Fibroblast of villous mesenchyme (primary cell): ENCODE measurements at regions not wholly inside any gene's neighbourhood (a gene's known extent, or its start where the extent isn't known, plus 50 kb on each side); places are given as distances from the start of the nearest gene placed in this dataset.

Source experiments
- DNase-seq: peaks from one replicate; pipeline ENCODE4 v3.0.0-alpha.2; 2010; ENCODE audit warnings: low read depth
- H3K4me3 ChIP-seq: 2 replicates; pipeline ENCODE4 v1.5.1; 2011; ENCODE audit warnings: low read depth, mild to moderate bottlenecking, low read length
- CTCF ChIP-seq: IDR thresholded peaks from 2 replicates; pipeline ENCODE4 v1.5.1; 2012; ENCODE audit warnings: low read depth, mild to moderate bottlenecking, low read length; ENCODE audit not compliant: insufficient read depth

- no peak for DNase-seq
- TF ChIP-seq CTCF: no peak
- H3K4me3 ChIP-seq: no peak overlapping the region
Measured at GRCh38 chr2:188665727-188666304, 308.4 kb upstream of the COL3A1 start.

- no peak for DNase-seq
- TF ChIP-seq CTCF: no peak
- no peak overlapping the region for H3K4me3 ChIP-seq
Measured at GRCh38 chr2:188666503-188666902, 307.7 kb upstream of the COL3A1 start.

- no peak for TF ChIP-seq CTCF
- DNase-seq: peak; percentile 92
- no peak overlapping the region for H3K4me3 ChIP-seq
Measured at GRCh38 chr2:188668017-188668680, 306.0 kb upstream of the COL3A1 start.

GRCh38 chr2:188675391-188676009 is 298.7 kb upstream of the COL3A1 start:
- TF ChIP-seq CTCF: no peak
- peak; percentile 55 for DNase-seq
- no peak overlapping the region for H3K4me3 ChIP-seq

- no peak for TF ChIP-seq CTCF
- peak; percentile 74 for DNase-seq
- H3K4me3 ChIP-seq: no peak overlapping the region
Measured at GRCh38 chr2:188676010-188676400, 298.2 kb upstream of the COL3A1 start.

GRCh38 chr2:188677142-188677541 is 297.0 kb upstream of the COL3A1 start:
- TF ChIP-seq CTCF: no peak
- DNase-seq: no peak

More at GRCh38 chr2:188677142-188677541, 297.0 kb upstream of the COL3A1 start:
- H3K4me3 ChIP-seq: no peak overlapping the region
